ENCODE measurements at regions not wholly inside any gene's neighbourhood (a gene's known extent, or its start where the extent isn't known, plus 50 kb on each side); places are given as distances from the start of the nearest gene placed in this dataset.

- TF ChIP-seq MAZ (IDR thresholded peaks at IDR 0.05; ENCODE audit: borderline replicate concordance, low read depth, low read length): no peak
- TF ChIP-seq, protein P1, sequence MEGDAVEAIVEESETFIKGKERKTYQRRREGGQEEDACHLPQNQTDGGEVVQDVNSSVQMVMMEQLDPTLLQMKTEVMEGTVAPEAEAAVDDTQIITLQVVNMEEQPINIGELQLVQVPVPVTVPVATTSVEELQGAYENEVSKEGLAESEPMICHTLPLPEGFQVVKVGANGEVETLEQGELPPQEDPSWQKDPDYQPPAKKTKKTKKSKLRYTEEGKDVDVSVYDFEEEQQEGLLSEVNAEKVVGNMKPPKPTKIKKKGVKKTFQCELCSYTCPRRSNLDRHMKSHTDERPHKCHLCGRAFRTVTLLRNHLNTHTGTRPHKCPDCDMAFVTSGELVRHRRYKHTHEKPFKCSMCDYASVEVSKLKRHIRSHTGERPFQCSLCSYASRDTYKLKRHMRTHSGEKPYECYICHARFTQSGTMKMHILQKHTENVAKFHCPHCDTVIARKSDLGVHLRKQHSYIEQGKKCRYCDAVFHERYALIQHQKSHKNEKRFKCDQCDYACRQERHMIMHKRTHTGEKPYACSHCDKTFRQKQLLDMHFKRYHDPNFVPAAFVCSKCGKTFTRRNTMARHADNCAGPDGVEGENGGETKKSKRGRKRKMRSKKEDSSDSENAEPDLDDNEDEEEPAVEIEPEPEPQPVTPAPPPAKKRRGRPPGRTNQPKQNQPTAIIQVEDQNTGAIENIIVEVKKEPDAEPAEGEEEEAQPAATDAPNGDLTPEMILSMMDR (conservative IDR thresholded peaks at IDR 0.05; ENCODE audit: low read depth, low read length): no peak
- TF ChIP-seq POLR2A (IDR thresholded peaks at IDR 0.05; ENCODE audit: low read depth, low read length): no peak
- no peak for TF ChIP-seq ELK1 (IDR thresholded peaks at IDR 0.05; ENCODE audit: borderline replicate concordance, low read depth, low read length)
- TF ChIP-seq BHLHE40 (IDR thresholded peaks at IDR 0.05; ENCODE audit: low read depth, low read length): no peak
- no peak for TF ChIP-seq CHD1 (IDR thresholded peaks at IDR 0.05; ENCODE audit: low read depth, low read length)
- no peak for TF ChIP-seq USF2 (IDR thresholded peaks at IDR 0.05; ENCODE audit: low read depth, low read length)
- no peak for TF ChIP-seq RAD21 (IDR thresholded peaks at IDR 0.05; ENCODE audit: low read length)
These were observed 84.9 kb upstream of the ST8SIA3 start for GRCh38 chr18:57267368-57267925.

All from IMR-90 (cell line).